Activated B cell treated with CpG ODN at 0.5 μM for 24 hours (primary cell): ENCODE measurements at regions not wholly inside any gene's neighbourhood (a gene's known extent, or its start where the extent isn't known, plus 50 kb on each side); places are given as distances from the start of the nearest gene placed in this dataset.
"Not testable (repeated sequence)": the region's sequence is repeated elsewhere in the genome, so short reads cannot be mapped to it uniquely, and the experiment has no call there.

Experiments used
- ATAC-seq: fragments of 200-7000 bp; cut with Tn5 transposase; one replicate; pipeline ENCODE4 v1.10.0; 2021; ENCODE audit warnings: low read depth, mild to moderate bottlenecking, moderate library complexity
- CTCF ChIA-PET: fragments of 350-600 bp; sonication (Branson Sonifier 250); formaldehyde crosslinking; loops from one replicate; lab custom pipeline; 2021; ENCODE audit warnings: antibody characterized with exemption; lab: Charles Lee
- POLR2A ChIA-PET: fragments of 350-600 bp; sonication (Branson Sonifier 250); formaldehyde crosslinking; loops from one replicate; lab custom pipeline; 2021; ENCODE audit warnings: antibody characterized with exemption; lab: Charles Lee
- DNase-seq: peaks from one replicate; pipeline ENCODE4 v3.0.0; 2022
- H3K27ac Mint-ChIP-seq: one replicate; pipeline ENCODE4 v1.8.0; 2020; ENCODE audit warnings: mixed read lengths
- H3K27me3 Mint-ChIP-seq: one replicate; pipeline ENCODE4 v1.8.0; 2021; ENCODE audit warnings: mixed read lengths
- H3K36me3 Mint-ChIP-seq: one replicate; pipeline ENCODE4 v1.8.0; 2021; ENCODE audit warnings: low read depth, mixed read lengths
- H3K4me1 Mint-ChIP-seq: one replicate; pipeline ENCODE4 v1.8.0; 2021; ENCODE audit warnings: mixed read lengths
- H3K4me3 Mint-ChIP-seq: one replicate; pipeline ENCODE4 v1.8.0; 2020; ENCODE audit warnings: mild to moderate bottlenecking, mixed read lengths
- H3K9me3 Mint-ChIP-seq: one replicate; pipeline ENCODE4 v1.8.0; 2020; ENCODE audit warnings: mixed read lengths
- CTCF ChIP-seq: fragments of 200-600 bp; IDR thresholded peaks from one replicate; pipeline ENCODE4 v1.8.0; 2022; ENCODE audit warnings: antibody characterized with exemption, mild to moderate bottlenecking
- intact Hi-C: fragments of 100-400 bp; cut with micrococcal nuclease; formaldehyde crosslinking; loops from one replicate; pipeline ENCODE4 v1.15.1; 2024

GRCh38 chr16:24653725-24654124, 75.7 kb upstream of the TNRC6A start:
- ATAC-seq (no peak), DNase-seq (no peak)
- Mint-ChIP-seq H3K27ac (no peak overlapping the region), H3K4me1 (peaks cover 2% of the 10 kb centered on the region), H3K27me3 (peaks cover 3% of the 10 kb centered on the region), H3K4me3 (no peak overlapping the region), H3K9me3 (no peaks in the 10 kb centered on the region), H3K36me3 (no peaks in the 10 kb centered on the region)
- no peak for TF ChIP-seq CTCF
- CTCF ChIA-PET = interaction anchor here (0.6 kb wide), 1 partner anchor 75 kb away, joined by 4 read pairs; no protein-coding TSS in a partner anchor
- POLR2A ChIA-PET = no interaction called here
- intact Hi-C loops = no loop called here

- DNase-seq, ATAC-seq, H3K4me3 Mint-ChIP-seq, POLR2A ChIA-PET, H3K36me3 Mint-ChIP-seq, H3K27me3 Mint-ChIP-seq, H3K27ac Mint-ChIP-seq, intact Hi-C loops, CTCF ChIA-PET, H3K9me3 Mint-ChIP-seq: not testable (repeated sequence)
- peaks cover 24% of the 10 kb centered on the region for H3K4me1 Mint-ChIP-seq
Observed at GRCh38 chr16:24665942-24666341, 63.5 kb upstream of the TNRC6A start.

- no peak for DNase-seq
- Mint-ChIP-seq H3K9me3 (no peaks in the 10 kb centered on the region), H3K4me1 (peaks cover 21% of the 10 kb centered on the region), H3K27me3 (peaks cover 11% of the 10 kb centered on the region), H3K4me3 (no peak overlapping the region), H3K36me3 (no peaks in the 10 kb centered on the region), H3K27ac (no peak overlapping the region)
- ChIA-PET CTCF (no interaction called here), POLR2A (no interaction called here)
- no peak for ATAC-seq
- intact Hi-C loops = no loop called here
- TF ChIP-seq CTCF = no peak
Observed at GRCh38 chr16:24667244-24667764, 62.1 kb upstream of the TNRC6A start.

GRCh38 chr16:24668481-24669061, 60.9 kb upstream of the TNRC6A start:
- H3K36me3 Mint-ChIP-seq = no peaks in the 10 kb centered on the region
- H3K27me3 Mint-ChIP-seq = peaks cover 11% of the 10 kb centered on the region

GRCh38 chr16:24670623-24671454, 58.6 kb upstream of the TNRC6A start:
- Mint-ChIP-seq H3K9me3 (no peaks in the 10 kb centered on the region), H3K27me3 (peaks cover 13% of the 10 kb centered on the region), H3K27ac (no peak overlapping the region), H3K4me3 (no peak overlapping the region), H3K36me3 (no peaks in the 10 kb centered on the region), H3K4me1 (peaks cover 6% of the 10 kb centered on the region)
- no peak for TF ChIP-seq CTCF
- intact Hi-C loops = no loop called here
- ATAC-seq (peak; percentile 14), DNase-seq (no peak)
- ChIA-PET CTCF (no interaction called here), POLR2A (no interaction called here)

More at GRCh38 chr16:24668481-24669061, 60.9 kb upstream of the TNRC6A start:
- no peak for TF ChIP-seq CTCF
- POLR2A ChIA-PET = interaction anchor here (0.6 kb wide), 1 partner anchor 51 kb away, joined by 5 read pairs; no protein-coding TSS in a partner anchor
- Mint-ChIP-seq H3K9me3 (no peaks in the 10 kb centered on the region), H3K4me1 (peaks cover 8% of the 10 kb centered on the region), H3K4me3 (no peak overlapping the region), H3K27ac (no peak overlapping the region)
- intact Hi-C loops = no loop called here
- DNase-seq = no peak
- CTCF ChIA-PET = no interaction called here
- ATAC-seq = no peak
